ENCODE measurements at regions not wholly inside any gene's neighbourhood (a gene's known extent, or its start where the extent isn't known, plus 50 kb on each side); places are given as distances from the start of the nearest gene placed in this dataset.

GRCh38 chr4:165689159-165689558 lies 183.9 kb upstream of the TLL1 start:
- Mint-ChIP-seq H3K36me3 (no peaks in the 10 kb centered on the region), H3K4me3 (no peak overlapping the region), H3K4me1 (no peaks in the 10 kb centered on the region), H3K27me3 (peaks cover 0 to 3% (median 0%) of the 10 kb centered on the region in 5 donors), H3K27ac (no peak overlapping the region), H3K9me3 (peaks cover 0 to 4% (median 0%) of the 10 kb centered on the region in 9 donors)
- POLR2A ChIA-PET = no interaction called here
- no peak for DNase-seq
- ATAC-seq = no peak

- Mint-ChIP-seq H3K27ac (no peak overlapping the region), H3K36me3 (no peaks in the 10 kb centered on the region), H3K4me3 (no peak overlapping the region), H3K4me1 (no peaks in the 10 kb centered on the region), H3K27me3 (peaks cover 0 to 3% (median 0%) of the 10 kb centered on the region in 5 donors), H3K9me3 (peaks cover 0 to 4% (median 0%) of the 10 kb centered on the region in 9 donors)
- DNase-seq = no peak
- POLR2A ChIA-PET = no interaction called here
- ATAC-seq = no peak
Observed at GRCh38 chr4:165692082-165692481, 181.0 kb upstream of the TLL1 start.

GRCh38 chr4:165698272-165698671 lies 174.8 kb upstream of the TLL1 start:
- H3K4me1 Mint-ChIP-seq = no peaks in the 10 kb centered on the region
- H3K36me3 Mint-ChIP-seq = no peaks in the 10 kb centered on the region
- no peaks in the 10 kb centered on the region for H3K9me3 Mint-ChIP-seq
- no peak overlapping the region for H3K4me3 Mint-ChIP-seq
- DNase-seq = no peak
- ATAC-seq = no peak
- H3K27me3 Mint-ChIP-seq = peaks cover 0 to 3% (median 0%) of the 10 kb centered on the region in 5 donors
- H3K27ac Mint-ChIP-seq = no peak overlapping the region
- POLR2A ChIA-PET = no interaction called here

- ATAC-seq (no peak), DNase-seq (no peak)
- POLR2A ChIA-PET = no interaction called here
- Mint-ChIP-seq H3K4me3 (no peak overlapping the region), H3K27ac (no peak overlapping the region), H3K36me3 (no peaks in the 10 kb centered on the region), H3K4me1 (no peaks in the 10 kb centered on the region), H3K27me3 (peaks cover 0 to 3% (median 0%) of the 10 kb centered on the region in 5 donors), H3K9me3 (no peaks in the 10 kb centered on the region)
Observed at GRCh38 chr4:165699055-165699454, 174.0 kb upstream of the TLL1 start.

GRCh38 chr4:165700855-165701254 lies 172.2 kb upstream of the TLL1 start:
- H3K9me3 Mint-ChIP-seq = no peaks in the 10 kb centered on the region

GRCh38 chr4:165707128-165707527 lies 165.9 kb upstream of the TLL1 start:
- Mint-ChIP-seq H3K4me3 (no peak overlapping the region), H3K9me3 (peaks cover 0 to 3% (median 0%) of the 10 kb centered on the region in 9 donors), H3K27ac (no peak overlapping the region), H3K27me3 (no peaks in the 10 kb centered on the region), H3K4me1 (no peaks in the 10 kb centered on the region), H3K36me3 (no peaks in the 10 kb centered on the region)
- DNase-seq (no peak), ATAC-seq (no peak)
- POLR2A ChIA-PET = no interaction called here

More at GRCh38 chr4:165700855-165701254, 172.2 kb upstream of the TLL1 start:
- ATAC-seq (no peak), DNase-seq (no peak)
- H3K27me3 Mint-ChIP-seq = peaks cover 0 to 3% (median 0%) of the 10 kb centered on the region in 5 donors
- POLR2A ChIA-PET = no interaction called here
- H3K4me3 Mint-ChIP-seq = no peak overlapping the region
- no peaks in the 10 kb centered on the region for H3K4me1 Mint-ChIP-seq
- no peaks in the 10 kb centered on the region for H3K36me3 Mint-ChIP-seq
- H3K27ac Mint-ChIP-seq = no peak overlapping the region

GRCh38 chr4:165709516-165709915 lies 163.5 kb upstream of the TLL1 start:
- no peaks in the 10 kb centered on the region for H3K4me1 Mint-ChIP-seq
- peaks cover 0 to 3% (median 0%) of the 10 kb centered on the region in 9 donors for H3K9me3 Mint-ChIP-seq
- POLR2A ChIA-PET = no interaction called here
- no peak overlapping the region for H3K4me3 Mint-ChIP-seq
- H3K36me3 Mint-ChIP-seq = no peaks in the 10 kb centered on the region
- no peak for ATAC-seq
- H3K27ac Mint-ChIP-seq = peak overlapping the region in 1 of 10 donors; percentile 30
- DNase-seq = no peak
- no peaks in the 10 kb centered on the region for H3K27me3 Mint-ChIP-seq

GRCh38 chr4:165709973-165710526 lies 163.0 kb upstream of the TLL1 start:
- Mint-ChIP-seq H3K4me3 (no peak overlapping the region), H3K27ac (no peak overlapping the region), H3K9me3 (peaks cover 0 to 3% (median 0%) of the 10 kb centered on the region in 9 donors), H3K36me3 (no peaks in the 10 kb centered on the region), H3K27me3 (no peaks in the 10 kb centered on the region), H3K4me1 (no peaks in the 10 kb centered on the region)
- POLR2A ChIA-PET = no interaction called here
- ATAC-seq (no peak), DNase-seq (no peak)

- no peak overlapping the region for H3K4me3 Mint-ChIP-seq
- ATAC-seq = no peak
- no peak overlapping the region for H3K27ac Mint-ChIP-seq
- no peaks in the 10 kb centered on the region for H3K4me1 Mint-ChIP-seq
- POLR2A ChIA-PET = no interaction called here
- no peaks in the 10 kb centered on the region for H3K27me3 Mint-ChIP-seq
- H3K9me3 Mint-ChIP-seq = peaks cover 0 to 3% (median 0%) of the 10 kb centered on the region in 9 donors
- DNase-seq = no peak
- H3K36me3 Mint-ChIP-seq = no peaks in the 10 kb centered on the region
Observed at GRCh38 chr4:165711436-165711835, 161.6 kb upstream of the TLL1 start.

GRCh38 chr4:165711912-165712311 lies 161.1 kb upstream of the TLL1 start:
- Mint-ChIP-seq H3K4me3 (no peak overlapping the region), H3K36me3 (no peaks in the 10 kb centered on the region), H3K4me1 (no peaks in the 10 kb centered on the region), H3K9me3 (no peaks in the 10 kb centered on the region), H3K27me3 (no peaks in the 10 kb centered on the region), H3K27ac (no peak overlapping the region)
- no peak for ATAC-seq
- DNase-seq = no peak
- POLR2A ChIA-PET = no interaction called here

- no peaks in the 10 kb centered on the region for H3K4me1 Mint-ChIP-seq
- no peaks in the 10 kb centered on the region for H3K36me3 Mint-ChIP-seq
- DNase-seq (no peak), ATAC-seq (no peak)
- H3K4me3 Mint-ChIP-seq = no peak overlapping the region
- no peaks in the 10 kb centered on the region for H3K27me3 Mint-ChIP-seq
- no peak overlapping the region for H3K27ac Mint-ChIP-seq
- H3K9me3 Mint-ChIP-seq = peaks cover 0 to 4% (median 0%) of the 10 kb centered on the region in 9 donors
- POLR2A ChIA-PET = no interaction called here
Observed at GRCh38 chr4:165714650-165715049, 158.4 kb upstream of the TLL1 start.

GRCh38 chr4:165715211-165715610 lies 157.8 kb upstream of the TLL1 start:
- Mint-ChIP-seq H3K4me3 (no peak overlapping the region), H3K27me3 (no peaks in the 10 kb centered on the region), H3K4me1 (no peaks in the 10 kb centered on the region), H3K9me3 (peaks cover 0 to 4% (median 0%) of the 10 kb centered on the region in 9 donors), H3K27ac (no peak overlapping the region), H3K36me3 (no peaks in the 10 kb centered on the region)
- POLR2A ChIA-PET = no interaction called here
- ATAC-seq = no peak
- DNase-seq = no peak

- Mint-ChIP-seq H3K27me3 (no peaks in the 10 kb centered on the region), H3K4me3 (no peak overlapping the region), H3K36me3 (no peaks in the 10 kb centered on the region), H3K4me1 (no peaks in the 10 kb centered on the region), H3K27ac (no peak overlapping the region), H3K9me3 (peaks cover 0 to 4% (median 0%) of the 10 kb centered on the region in 9 donors)
- POLR2A ChIA-PET = no interaction called here
- ATAC-seq (no peak), DNase-seq (no peak)
Observed at GRCh38 chr4:165715989-165716388, 157.0 kb upstream of the TLL1 start.

- ATAC-seq = no peak
- no peaks in the 10 kb centered on the region for H3K4me1 Mint-ChIP-seq
- POLR2A ChIA-PET = no interaction called here
- no peak for DNase-seq
- no peak overlapping the region for H3K27ac Mint-ChIP-seq
- no peaks in the 10 kb centered on the region for H3K27me3 Mint-ChIP-seq
- H3K4me3 Mint-ChIP-seq = no peak overlapping the region
- no peaks in the 10 kb centered on the region for H3K36me3 Mint-ChIP-seq
- H3K9me3 Mint-ChIP-seq = peaks cover 0 to 4% (median 0%) of the 10 kb centered on the region in 9 donors
Observed at GRCh38 chr4:165716472-165716871, 156.6 kb upstream of the TLL1 start.
